ENCODE measurements at regions not wholly inside any gene's neighbourhood (a gene's known extent, or its start where the extent isn't known, plus 50 kb on each side); places are given as distances from the start of the nearest gene placed in this dataset.
A peak's percentile ranks its signal among the peaks of the same experiment; 100 is the strongest.

DNA sequence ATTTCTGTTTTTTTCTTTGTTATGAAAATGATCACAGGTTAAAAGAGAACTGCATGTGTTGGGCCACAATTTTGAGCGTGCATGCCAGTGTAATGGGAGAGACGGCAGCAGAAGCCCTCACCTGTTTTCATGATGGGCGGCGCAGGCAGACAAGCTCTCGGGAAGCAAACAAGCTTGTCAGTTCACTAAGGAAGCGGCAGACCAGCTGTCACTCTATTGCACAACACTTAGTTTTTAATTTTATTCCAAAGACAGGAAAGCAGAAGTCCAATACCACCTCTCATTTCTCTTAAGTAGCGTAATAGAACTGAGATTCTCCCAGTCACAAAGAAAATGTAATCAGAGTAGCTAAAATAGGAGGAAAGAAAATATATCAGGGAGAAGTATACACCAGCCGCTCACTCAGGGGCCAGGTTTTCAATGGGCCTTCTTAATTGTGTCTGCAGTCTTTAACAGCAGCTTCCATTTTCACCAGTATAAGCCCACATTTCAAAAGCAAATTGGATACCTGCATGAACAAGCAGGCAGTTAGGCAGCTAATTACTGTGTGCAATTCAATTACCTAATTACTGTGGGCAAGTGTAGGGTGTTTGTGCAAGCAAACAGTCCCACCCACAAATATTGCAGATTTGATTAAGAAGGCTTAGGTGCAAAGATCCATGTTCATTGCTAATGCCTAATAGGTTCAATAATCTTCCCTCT is 711.4 kb downstream of the DIAPH3 start:
- DNase-seq (ENCODE audit: low spot score): no peak

DNA sequence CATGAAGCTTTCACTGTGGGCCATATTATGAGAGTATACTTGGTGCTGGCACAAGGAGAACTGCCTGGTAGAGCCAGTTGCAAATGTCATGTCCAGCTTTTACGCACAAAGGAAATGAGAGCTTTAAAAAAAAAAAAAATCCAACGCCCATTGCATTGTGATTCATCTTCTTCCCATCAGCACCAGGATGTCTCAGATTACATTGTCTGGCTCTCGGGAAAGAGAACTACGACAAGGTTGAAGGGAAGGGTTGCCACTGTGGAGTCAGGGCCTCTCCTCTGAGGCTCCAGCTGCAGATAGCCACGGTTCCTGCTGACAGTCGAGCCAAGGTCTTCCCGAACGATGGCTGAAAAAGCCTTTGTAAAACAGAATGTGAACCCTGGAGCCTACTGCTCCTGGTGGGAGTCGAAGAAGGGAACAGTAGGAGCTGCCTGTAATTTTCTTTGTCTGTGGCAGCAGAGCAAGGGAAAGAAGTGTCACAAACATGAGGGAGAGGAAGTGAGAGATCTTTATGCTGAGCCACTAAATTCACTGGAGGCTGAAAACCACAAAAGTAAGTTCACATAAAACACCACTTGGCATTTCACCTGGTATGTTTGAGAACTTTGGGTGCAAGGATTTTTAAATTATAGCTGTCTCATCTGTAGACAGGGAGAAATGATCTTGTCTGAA is 704.7 kb downstream of the DIAPH3 start:
- peak; percentile 88 for DNase-seq (ENCODE audit: low spot score)

GRCh38 chr13:59459972-59460371 is 703.8 kb downstream of the DIAPH3 start:
- DNase-seq (ENCODE audit: low spot score): peak; percentile 26

- DNase-seq (ENCODE audit: low spot score): peak; percentile 76
These were observed 702.3 kb downstream of the DIAPH3 start for GRCh38 chr13:59461411-59461810.

DNA sequence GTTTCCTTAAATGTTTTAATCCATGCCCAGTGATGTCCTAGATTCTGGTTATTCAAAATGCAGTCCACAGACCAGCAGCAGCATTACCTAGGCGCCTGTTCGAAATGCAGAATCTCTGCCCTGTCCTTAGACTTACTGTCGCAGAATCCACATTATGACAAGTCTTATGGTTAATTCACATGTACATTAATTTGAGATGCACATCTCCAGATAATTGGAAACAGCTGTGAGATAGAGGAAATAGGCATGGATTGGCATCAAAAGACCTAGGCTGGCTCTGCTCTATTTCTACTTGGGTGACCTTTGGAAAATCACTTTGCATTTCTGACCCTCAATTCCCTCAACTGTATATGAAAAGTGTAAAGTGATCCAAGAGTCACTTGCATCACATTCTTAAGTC is 700.7 kb downstream of the DIAPH3 start:
- no peak for DNase-seq (ENCODE audit: low spot score)

DNA sequence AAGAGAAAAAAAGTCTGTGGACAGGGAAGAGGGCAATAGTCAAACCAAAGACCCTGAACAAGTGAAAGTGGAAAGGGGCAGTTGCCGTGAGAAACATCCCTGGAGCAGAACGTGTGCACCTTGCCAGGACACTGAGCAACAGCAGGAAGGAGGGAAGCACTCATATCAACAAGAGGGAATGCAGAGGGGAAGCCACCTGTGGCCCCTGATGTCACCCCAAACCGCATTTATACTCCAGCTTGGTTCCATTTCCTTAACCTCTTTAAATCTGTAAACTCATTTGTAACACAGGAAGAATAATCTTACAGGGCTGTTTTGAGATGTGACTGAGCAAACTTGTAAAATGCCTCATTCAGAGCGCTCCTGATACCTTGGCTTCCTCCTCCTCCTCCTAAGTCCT is 698.8 kb downstream of the DIAPH3 start:
- no peak for DNase-seq (ENCODE audit: low spot score)

DNA sequence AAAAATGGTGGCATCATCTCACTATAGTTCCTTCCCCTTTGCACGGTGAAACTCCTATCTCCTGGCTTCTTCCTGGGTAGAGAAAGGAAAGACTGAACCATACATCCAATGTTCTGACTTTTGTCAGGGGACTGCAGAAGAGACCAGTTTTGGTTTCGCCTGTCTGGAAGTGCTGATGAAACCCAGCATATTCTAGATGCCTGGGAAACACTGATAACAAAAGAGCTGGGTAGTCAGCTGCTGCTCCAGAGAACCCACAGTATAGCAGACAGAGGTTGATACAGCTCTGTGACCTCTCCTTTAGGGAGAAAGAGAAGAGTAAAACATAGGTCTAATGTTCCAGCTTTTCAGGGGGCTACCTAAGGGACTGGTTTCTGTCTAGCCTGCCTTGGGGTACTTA is 695.3 kb downstream of the DIAPH3 start:
- no peak for DNase-seq (ENCODE audit: low spot score)

DNA sequence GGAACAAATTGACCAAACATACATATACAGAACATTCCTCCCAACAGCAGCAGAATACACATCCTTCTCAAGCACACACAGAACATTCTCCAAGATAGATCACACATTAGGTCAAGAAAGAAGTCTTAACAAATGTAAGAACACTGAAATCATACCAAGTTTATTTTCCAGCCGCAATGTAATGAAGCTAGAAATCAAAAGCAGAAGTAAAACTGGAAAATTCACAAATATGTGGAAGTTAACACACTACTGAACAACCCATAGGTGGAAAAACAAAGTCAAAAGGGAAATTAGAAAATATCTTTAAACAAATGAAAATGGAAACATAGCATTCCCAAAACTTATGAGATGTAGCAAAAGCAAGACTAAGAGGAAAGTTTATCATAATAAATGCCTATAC is 692.6 kb downstream of the DIAPH3 start:
- DNase-seq (ENCODE audit: low spot score): no peak

GRCh38 chr13:59472134-59472533 is 691.6 kb downstream of the DIAPH3 start:
- DNase-seq (ENCODE audit: low spot score): no peak

DNA sequence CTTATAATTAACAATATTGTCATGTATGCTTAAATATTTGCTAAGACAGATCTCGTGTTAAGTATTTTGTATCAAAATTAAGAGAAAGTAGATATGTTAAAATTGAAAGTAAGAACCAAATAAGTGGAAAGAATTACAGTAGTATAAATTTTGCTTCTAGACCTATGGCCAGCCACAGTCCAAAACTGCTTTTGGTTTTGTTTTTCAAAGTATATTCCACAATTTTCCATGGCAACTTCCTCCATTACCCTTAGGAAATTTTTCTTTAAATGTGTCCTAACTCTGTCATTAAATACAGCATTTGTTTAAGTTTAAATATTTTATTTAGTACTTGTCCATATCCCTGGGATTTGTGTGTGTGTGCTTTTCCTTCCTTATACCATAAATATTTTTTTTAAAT is 689.0 kb downstream of the DIAPH3 start:
- no peak for DNase-seq (ENCODE audit: low spot score)

DNA sequence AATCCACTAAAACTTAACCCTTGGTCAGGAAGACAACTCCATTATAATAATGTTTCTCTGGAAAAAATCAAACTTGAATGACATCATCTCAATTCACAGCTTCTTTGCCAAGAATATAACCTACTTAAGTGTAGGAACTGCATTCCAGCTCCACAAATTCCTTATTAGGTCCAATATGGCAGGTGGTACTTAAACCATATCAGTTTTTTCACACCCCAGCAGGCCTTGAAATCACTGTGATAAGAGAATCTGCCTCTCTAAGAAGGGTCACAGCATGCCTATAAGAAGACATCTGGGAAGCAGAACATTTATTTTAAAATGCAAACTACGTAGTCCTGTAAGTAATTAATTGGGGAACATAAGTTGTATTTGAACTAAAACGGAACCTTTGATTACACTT is 687.8 kb downstream of the DIAPH3 start:
- no peak for DNase-seq (ENCODE audit: low spot score)

- no peak for DNase-seq (ENCODE audit: low spot score)
These were observed 687.4 kb downstream of the DIAPH3 start for GRCh38 chr13:59476366-59476765.

GRCh38 chr13:59477011-59477410 is 686.7 kb downstream of the DIAPH3 start:
- no peak for DNase-seq (ENCODE audit: low spot score)

- no peak for DNase-seq (ENCODE audit: low spot score)
These were observed 684.8 kb downstream of the DIAPH3 start for GRCh38 chr13:59478908-59479307.

DNA sequence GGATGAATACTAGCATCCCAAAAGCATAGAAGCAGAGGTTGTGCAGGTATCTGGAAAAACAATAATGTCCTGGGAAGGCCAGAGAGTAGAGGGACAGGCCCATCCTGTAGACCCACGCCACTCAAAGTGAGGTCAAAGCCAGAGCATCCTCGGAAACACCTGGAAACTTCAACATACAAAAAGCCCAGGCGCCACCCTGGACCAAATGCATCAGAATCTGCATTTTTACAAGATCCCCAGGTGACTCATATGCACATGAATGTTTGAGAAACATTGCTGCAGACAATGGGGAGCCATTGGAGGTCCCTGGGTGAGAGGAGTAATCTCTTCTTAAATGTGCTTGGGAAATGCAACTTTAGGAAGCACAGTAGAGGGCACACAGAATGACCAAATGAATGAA is 684.1 kb downstream of the DIAPH3 start:
- no peak for DNase-seq (ENCODE audit: low spot score)

GRCh38 chr13:59480396-59481259 is 683.1 kb downstream of the DIAPH3 start:
- DNase-seq (ENCODE audit: low spot score): no peak

GRCh38 chr13:59483501-59484145 is 680.1 kb downstream of the DIAPH3 start:
- no peak for DNase-seq (ENCODE audit: low spot score)

DNA sequence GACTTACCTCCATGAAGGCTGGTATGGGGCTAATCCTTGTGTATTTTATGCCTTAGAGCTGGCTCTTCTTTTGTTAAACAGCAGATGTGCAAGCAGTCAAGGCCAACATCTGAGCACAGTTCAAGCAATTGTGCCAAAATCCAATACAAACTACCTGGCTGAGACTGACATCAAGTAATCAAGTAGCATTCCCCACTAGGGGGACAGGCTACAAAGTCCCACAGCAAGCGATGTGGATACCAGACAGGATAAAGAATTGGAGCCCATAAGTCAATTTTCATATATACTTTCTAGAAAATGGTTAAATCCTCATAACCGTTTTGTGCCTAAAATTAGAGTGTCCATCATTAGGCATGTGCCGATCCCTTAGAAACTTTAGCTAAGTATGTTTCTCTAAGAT is 675.8 kb downstream of the DIAPH3 start:
- no peak for DNase-seq (ENCODE audit: low spot score)

GRCh38 chr13:59488436-59488835 is 675.3 kb downstream of the DIAPH3 start:
- no peak for DNase-seq (ENCODE audit: low spot score)

DNA sequence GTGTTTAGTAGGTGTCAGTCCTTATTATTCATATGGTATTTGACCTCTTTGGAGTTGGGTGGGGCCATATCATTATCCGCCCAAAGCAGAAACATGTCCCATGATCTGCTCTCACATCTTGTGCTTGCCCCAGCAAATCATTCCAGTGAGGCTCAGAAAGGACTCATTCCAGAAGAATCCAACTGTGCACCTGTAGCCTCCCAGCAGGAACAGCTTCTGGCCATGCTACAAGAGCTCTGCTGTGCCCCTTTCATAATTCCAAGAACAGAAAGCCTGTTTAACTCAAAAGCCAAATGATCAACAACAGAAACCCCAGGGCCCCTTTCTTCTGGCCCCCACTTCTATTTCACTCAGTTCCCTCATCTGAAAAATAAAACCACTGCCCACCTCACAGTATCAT is 673.1 kb downstream of the DIAPH3 start:
- no peak for DNase-seq (ENCODE audit: low spot score)

- DNase-seq (ENCODE audit: low spot score): peak; percentile 85
These were observed 671.6 kb downstream of the DIAPH3 start for GRCh38 chr13:59492030-59492636.

GRCh38 chr13:59493436-59493965 is 670.2 kb downstream of the DIAPH3 start:
- DNase-seq (ENCODE audit: low spot score): no peak

Data from kidney capillary endothelial cell (primary cell).